ENCODE measurements at regions not wholly inside any gene's neighbourhood (a gene's known extent, or its start where the extent isn't known, plus 50 kb on each side); places are given as distances from the start of the nearest gene placed in this dataset.

GRCh38 chr4:182170417-182170935, 72.7 kb upstream of the TENM3 start:
- DNase-seq (ENCODE audit: low read depth) = no peak

DNA sequence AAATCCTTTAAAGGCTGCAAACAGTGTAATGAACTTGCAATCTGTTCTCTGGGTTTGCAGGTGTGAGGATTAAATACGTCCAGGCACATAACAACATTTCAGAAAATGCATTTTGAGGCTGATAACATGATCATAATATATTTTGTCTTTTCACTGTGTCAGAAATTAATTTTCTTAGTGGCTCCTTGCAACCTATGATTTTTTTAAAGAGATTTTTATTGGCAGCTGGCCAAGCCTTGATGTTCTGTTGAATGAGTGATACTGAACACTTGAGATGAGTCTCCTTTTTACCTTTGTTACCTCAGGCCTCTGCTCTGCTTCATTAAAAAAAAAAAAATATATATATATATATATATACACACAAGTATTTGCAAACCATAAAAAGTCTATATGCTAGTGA, 68.2 kb upstream of the TENM3 start:
- no peak for DNase-seq (ENCODE audit: low read depth)

GRCh38 chr4:182175788-182176519, 67.2 kb upstream of the TENM3 start:
- DNase-seq (ENCODE audit: low read depth) = peak; percentile 23

GRCh38 chr4:182177166-182177565, 66.0 kb upstream of the TENM3 start:
- peak; percentile 59 for DNase-seq (ENCODE audit: low read depth)

DNA sequence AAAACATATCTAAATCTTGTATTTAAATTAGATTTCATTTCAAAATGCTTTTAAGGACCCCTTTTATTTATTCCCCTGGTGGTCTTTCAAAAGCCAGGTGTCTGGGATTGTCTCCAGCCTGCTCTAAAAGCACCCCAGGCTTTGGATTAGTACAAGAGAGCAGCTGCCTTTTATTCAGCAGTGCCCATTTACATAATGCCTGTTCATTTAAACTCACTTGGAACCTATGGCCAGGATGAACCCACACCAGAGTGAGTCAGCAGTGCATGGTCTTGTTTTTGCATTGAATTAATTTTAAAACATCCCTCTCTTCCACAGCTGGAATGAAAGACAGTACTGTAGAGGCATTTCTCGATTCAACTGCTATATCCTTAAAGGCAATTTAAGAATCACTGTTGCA, 64.1 kb upstream of the TENM3 start:
- peak; percentile 58 for DNase-seq (ENCODE audit: low read depth)

GRCh38 chr4:182179751-182180150, 63.5 kb upstream of the TENM3 start:
- no peak for DNase-seq (ENCODE audit: low read depth)

- peak; percentile 42 for DNase-seq (ENCODE audit: low read depth)
Measured at GRCh38 chr4:182185491-182185890, 57.7 kb upstream of the TENM3 start.

- DNase-seq (ENCODE audit: low read depth) = no peak
Measured at GRCh38 chr4:182187674-182188073, 55.5 kb upstream of the TENM3 start.

GRCh38 chr4:182188622-182189021, 54.6 kb upstream of the TENM3 start:
- DNase-seq (ENCODE audit: low read depth) = peak; percentile 85

DNA sequence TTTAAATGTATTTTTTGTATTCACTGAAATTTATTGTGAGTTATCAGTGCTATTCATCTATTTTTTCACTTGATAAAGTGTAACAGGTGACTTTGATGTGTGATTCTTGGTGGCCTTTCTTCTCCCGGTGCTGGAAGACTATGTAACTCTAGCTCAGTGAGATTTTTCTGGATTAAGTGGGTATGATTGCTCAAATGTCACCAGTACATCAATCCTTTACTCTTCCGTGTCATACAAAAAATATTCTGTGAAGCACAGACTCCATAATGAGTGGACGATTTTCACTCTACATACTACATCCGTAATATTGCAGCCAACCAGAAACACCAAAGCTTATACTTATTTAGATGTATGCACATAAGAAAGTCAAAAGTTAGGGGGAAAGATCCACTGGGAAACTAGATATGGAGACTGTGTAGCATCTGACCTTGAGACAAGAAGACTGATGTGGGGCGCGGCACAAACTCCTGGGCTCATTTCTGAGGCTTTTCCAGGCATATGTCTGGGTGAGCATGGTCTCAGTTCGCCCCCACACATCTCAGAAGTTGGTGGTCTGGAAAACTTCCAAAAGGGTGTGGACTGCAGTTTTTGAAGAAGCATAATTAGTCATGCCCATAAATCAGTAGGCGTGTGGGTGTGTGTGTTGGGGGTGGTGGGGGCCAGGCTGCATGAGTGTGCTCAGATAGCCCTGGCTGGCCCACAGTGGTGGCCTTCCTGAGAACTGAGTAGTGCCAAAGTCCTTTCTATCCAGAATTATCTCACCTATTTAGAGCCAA, 53.9 kb upstream of the TENM3 start:
- DNase-seq (ENCODE audit: low read depth) = peak; percentile 95

GRCh38 chr4:182190306-182190705, 52.9 kb upstream of the TENM3 start:
- peak; percentile 36 for DNase-seq (ENCODE audit: low read depth)

- DNase-seq (ENCODE audit: low read depth) = peak; percentile 63
Measured at GRCh38 chr4:182192511-182193181, 50.6 kb upstream of the TENM3 start.

DNA sequence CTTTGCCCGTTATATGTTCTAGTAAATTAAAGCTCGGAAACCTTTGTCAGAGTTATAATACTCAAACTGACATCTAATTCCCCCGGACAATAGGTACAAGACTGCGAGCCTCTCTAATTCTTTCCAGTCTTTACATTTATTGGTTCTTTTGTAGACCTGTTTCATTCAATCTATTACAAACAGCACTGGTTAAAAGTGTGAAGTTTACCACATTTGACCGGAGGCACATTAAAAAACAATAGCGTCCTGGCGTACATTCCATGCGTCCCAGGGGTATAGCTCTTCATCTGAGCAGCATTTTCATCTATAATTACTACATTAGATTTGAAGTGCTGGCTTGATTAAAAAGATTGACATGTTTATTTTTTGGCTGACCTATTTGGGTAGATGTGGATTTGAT, 49.9 kb upstream of the TENM3 start:
- no peak for DNase-seq (ENCODE audit: low read depth)
